Stimulated activated naive B cell treated with anti-CD40 and anti-IgM and Interleukin-4, amounts not matched to agents 10 μg/mL and 1 μg/mL and 100 μg/mL, for 72 hours (primary cell): ENCODE measurements at regions not wholly inside any gene's neighbourhood (a gene's known extent, or its start where the extent isn't known, plus 50 kb on each side); places are given as distances from the start of the nearest gene placed in this dataset.
"Not testable (repeated sequence)": the region's sequence is repeated elsewhere in the genome, so short reads cannot be mapped to it uniquely, and the experiment has no call there.

Experiments used
- ATAC-seq, 2 donors: fragments of 150-1000 bp; cut with Tn5 transposase; replicated peaks; 2 replicates each; pipeline ENCODE4 v1.10.0; 2021; ENCODE audit warnings: moderate library complexity in 1 of 2
- DNase-seq: peaks from one replicate; pipeline ENCODE4 v3.0.0; 2021
- H3K27ac Mint-ChIP-seq: one replicate; pipeline ENCODE4 v1.8.0; 2022; ENCODE audit warnings: mild to moderate bottlenecking, mixed read lengths
- H3K27me3 Mint-ChIP-seq, 2 donors: one replicate each; pipeline ENCODE4 v1.8.0; 2022; ENCODE audit warnings: mixed read lengths in 2 of 2
- H3K36me3 Mint-ChIP-seq, 2 donors: one replicate each; pipeline ENCODE4 v1.8.0; 2022; ENCODE audit warnings: mixed read lengths in 2 of 2, mild to moderate bottlenecking in 1 of 2
- H3K4me1 Mint-ChIP-seq, 2 donors: one replicate each; pipeline ENCODE4 v1.8.0; 2022; ENCODE audit warnings: mixed read lengths in 2 of 2, mild to moderate bottlenecking in 1 of 2
- H3K4me3 Mint-ChIP-seq, 2 donors: one replicate each; pipeline ENCODE4 v1.8.0; 2022; ENCODE audit warnings: mild to moderate bottlenecking in 2 of 2, mixed read lengths in 2 of 2, moderate library complexity in 1 of 2
- H3K9me3 Mint-ChIP-seq, 2 donors: one replicate each; pipeline ENCODE4 v1.8.0; 2022; ENCODE audit warnings: mixed read lengths in 2 of 2, mild to moderate bottlenecking in 1 of 2

DNA sequence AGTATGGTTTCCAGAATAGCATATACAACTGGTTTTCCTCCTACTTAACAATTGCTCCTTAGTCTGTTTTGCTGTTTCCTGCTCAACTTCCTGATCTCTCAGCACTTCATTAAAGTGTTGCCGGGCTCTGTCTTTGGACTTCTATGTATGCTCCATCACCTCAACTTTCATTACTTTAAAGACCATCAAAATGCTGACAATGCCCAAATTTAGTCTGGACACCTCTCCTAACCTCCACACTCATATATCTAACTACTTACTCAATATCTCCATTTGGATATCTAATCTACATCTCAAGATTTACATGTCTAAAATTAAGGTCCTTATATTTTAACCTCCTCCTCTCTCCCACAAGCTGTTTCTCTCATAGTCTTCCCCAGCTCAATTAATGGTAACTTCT is 54.4 kb upstream of the LGR5 start:
- Mint-ChIP-seq H3K36me3 (no peaks in the 10 kb centered on the region), H3K4me3 (no peak overlapping the region)
- no peak for ATAC-seq

DNA sequence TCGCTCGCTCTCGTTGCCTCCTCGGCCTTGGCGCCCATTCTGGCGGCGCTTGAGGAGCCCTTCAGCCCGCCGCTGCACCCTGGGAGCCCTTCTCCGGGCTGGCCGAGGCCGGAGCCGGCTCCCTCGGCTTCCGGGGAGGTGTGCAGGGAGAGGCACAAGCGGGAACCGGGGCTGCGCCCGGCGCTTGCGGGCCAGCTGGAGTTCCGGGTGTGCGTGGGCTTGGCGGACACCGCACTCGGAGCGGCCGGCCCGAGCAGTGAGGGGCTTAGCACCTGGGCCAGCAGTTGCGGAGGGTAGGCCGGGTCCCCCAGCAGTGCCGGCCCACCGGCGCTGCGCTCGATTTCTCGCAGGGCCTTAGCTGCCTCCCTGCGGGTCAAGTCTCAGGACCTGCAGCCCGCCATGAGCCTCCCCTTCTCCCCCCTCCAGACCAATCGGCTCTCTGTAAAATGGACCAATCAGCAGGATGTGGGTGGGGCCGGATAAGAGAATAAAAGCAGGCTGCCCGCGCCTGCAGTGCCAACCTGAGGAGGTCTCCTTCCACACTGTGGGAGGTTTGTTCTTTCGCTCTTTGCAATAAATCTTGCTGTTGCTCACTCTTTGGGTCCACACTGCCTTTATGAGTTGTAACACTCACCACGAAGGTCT is 62.8 kb upstream of the LGR5 start:
- not testable (repeated sequence) for DNase-seq, H3K27ac Mint-ChIP-seq, H3K4me3 Mint-ChIP-seq, H3K9me3 Mint-ChIP-seq, H3K4me1 Mint-ChIP-seq, H3K27me3 Mint-ChIP-seq, ATAC-seq, H3K36me3 Mint-ChIP-seq

More for the DNA sequence above, 54.4 kb upstream of the LGR5 start:
- DNase-seq, result no peak
- H3K27me3 Mint-ChIP-seq, result peaks cover 11 to 20% of the 10 kb centered on the region in 2 donors
- no peaks in the 10 kb centered on the region for H3K4me1 Mint-ChIP-seq
- H3K9me3 Mint-ChIP-seq, result no peaks in the 10 kb centered on the region
- H3K27ac Mint-ChIP-seq, result no peak overlapping the region

DNA sequence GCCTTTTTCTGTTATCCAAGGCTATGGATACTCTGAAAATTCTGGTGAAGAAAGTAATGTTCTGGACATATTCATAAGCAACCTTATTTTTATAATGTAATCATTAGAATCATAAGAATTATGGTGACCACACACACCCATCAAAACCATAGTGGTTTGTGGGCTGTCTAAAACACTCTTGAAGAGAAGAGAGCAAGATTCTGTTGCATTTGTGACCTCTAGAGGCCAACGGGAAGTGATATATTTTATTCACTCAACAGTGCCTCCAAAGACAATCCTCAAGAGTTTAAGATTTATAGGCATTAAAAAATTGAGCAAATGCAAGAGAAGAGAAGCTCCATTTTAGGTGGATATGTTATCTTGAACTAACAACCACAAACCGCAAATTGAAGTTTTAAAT is 68.5 kb upstream of the LGR5 start:
- Mint-ChIP-seq H3K36me3 (no peaks in the 10 kb centered on the region), H3K4me3 (no peak overlapping the region), H3K27ac (no peak overlapping the region), H3K4me1 (no peaks in the 10 kb centered on the region), H3K9me3 (no peaks in the 10 kb centered on the region), H3K27me3 (no peaks in the 10 kb centered on the region)
- ATAC-seq, result no peak
- no peak for DNase-seq

DNA sequence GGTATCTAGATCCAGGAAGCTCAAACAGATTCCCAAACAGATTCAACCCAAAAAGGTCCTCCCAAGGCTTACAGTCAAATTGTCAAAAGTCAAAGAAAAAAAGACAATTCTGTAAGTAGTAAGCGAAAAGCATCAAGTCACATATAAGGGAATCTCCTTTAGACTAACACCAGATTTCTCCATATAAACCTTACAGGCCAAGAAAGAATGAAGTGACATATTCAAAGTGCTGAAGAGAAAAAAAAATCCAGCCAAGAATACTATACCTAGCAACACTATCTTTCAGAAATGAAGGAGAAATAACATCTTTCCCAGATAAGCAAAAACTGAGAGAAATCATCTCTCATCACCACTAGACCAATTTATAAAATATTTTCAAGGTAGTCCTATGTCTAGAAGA is 79.6 kb upstream of the LGR5 start:
- H3K27ac Mint-ChIP-seq, result no peak overlapping the region
- no peak for ATAC-seq
- H3K27me3 Mint-ChIP-seq, result no peaks in the 10 kb centered on the region
- DNase-seq, result no peak
- no peak overlapping the region for H3K4me3 Mint-ChIP-seq
- peaks cover 0 to 3% of the 10 kb centered on the region in 2 donors for H3K36me3 Mint-ChIP-seq
- H3K4me1 Mint-ChIP-seq, result no peaks in the 10 kb centered on the region
- peaks cover 12 to 27% of the 10 kb centered on the region in 2 donors for H3K9me3 Mint-ChIP-seq

DNA sequence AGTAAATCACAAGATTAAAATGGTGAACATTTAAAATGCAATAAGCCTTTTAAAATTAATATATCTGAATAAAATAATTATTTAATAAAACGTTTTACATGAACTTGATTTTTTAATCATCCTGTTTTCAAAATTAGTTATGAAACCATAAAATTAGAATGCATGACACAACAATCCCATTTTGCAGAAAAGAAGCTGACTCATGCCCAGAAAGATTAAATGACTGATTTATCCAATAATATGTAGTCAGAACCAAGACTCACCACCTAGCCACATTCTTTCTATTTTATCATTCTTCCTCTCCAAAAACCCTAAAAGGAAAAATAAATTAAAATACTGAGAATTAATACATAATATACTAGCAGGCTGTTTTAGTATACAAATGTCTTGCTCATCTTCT is 83.0 kb upstream of the LGR5 start:
- Mint-ChIP-seq H3K4me3 (no peak overlapping the region), H3K27me3 (no peaks in the 10 kb centered on the region), H3K27ac (no peak overlapping the region), H3K36me3 (peaks cover 0 to 3% of the 10 kb centered on the region in 2 donors), H3K9me3 (peaks cover 12 to 16% of the 10 kb centered on the region in 2 donors), H3K4me1 (peaks cover 2 to 5% of the 10 kb centered on the region in 2 donors)
- no peak for DNase-seq
- no peak for ATAC-seq

DNA sequence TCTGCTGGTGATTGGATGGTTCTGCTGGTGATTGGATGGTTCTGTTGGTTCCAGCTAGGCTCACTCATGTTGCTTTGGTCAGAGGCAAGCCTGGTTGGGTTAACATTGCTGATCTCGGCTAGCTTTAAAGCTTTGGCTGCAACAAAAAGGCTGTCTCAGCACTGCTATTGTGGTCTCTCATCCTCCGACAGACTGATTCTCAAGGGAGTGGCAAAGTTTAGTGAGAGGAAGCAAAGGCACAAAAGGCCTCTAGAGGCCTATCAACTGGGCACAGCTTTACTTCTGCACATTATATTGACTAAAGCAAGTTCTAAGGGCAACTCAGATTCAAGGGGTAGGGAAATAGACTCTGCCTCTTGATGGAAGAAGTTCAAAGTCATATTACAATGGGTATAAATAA is 84.7 kb upstream of the LGR5 start:
- ATAC-seq (no peak), DNase-seq (no peak)
- H3K4me1 Mint-ChIP-seq, result peaks cover 2 to 5% of the 10 kb centered on the region in 2 donors
- H3K9me3 Mint-ChIP-seq, result peaks cover 7 to 8% of the 10 kb centered on the region in 2 donors
- H3K4me3 Mint-ChIP-seq, result no peak overlapping the region
- no peak overlapping the region for H3K27ac Mint-ChIP-seq
- H3K27me3 Mint-ChIP-seq, result no peaks in the 10 kb centered on the region
- peaks cover 0 to 3% of the 10 kb centered on the region in 2 donors for H3K36me3 Mint-ChIP-seq

DNA sequence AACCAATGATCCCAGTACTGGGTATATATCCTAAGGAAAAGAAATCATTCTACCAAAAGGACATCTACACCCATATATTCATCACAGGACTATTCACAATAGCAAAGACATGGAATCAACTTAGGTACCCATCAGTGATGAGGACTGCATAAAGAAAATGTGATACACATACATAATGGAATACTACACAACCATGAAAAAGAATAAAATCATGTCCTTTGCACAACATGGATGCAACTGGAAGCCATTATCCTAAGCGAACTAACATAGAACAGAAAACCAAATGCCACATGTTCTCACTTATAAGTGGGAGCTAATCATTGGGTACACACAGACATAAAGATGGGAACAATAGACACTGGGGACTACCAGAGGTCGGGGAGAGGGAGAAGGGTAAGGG is 86.0 kb upstream of the LGR5 start:
- H3K9me3 Mint-ChIP-seq, result peaks cover 0 to 4% of the 10 kb centered on the region in 2 donors
- ATAC-seq, result no peak
- no peaks in the 10 kb centered on the region for H3K36me3 Mint-ChIP-seq
- no peaks in the 10 kb centered on the region for H3K27me3 Mint-ChIP-seq
- H3K4me1 Mint-ChIP-seq, result peaks cover 2 to 5% of the 10 kb centered on the region in 2 donors
- no peak overlapping the region for H3K4me3 Mint-ChIP-seq
- DNase-seq, result no peak
- no peak overlapping the region for H3K27ac Mint-ChIP-seq

DNA sequence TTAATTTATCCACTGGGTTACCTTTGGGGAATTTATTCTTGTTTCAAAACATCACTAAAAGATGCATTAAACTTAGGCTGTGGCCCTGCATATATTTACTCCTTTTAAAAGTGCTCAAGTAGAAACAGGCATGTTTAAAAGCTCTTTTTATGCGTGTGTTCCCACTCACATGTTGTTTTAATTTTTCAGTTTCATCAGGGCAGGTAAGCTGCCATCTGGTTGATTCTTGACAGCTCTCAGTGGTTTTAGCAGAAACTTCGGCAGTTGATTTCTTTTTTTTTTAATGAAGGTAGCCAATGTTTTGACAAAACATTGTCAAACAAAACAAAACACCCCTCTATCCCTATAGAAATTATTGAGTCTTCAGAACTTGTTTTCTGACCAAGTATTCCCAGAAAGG is 89.6 kb upstream of the LGR5 start:
- H3K27ac Mint-ChIP-seq, result no peak overlapping the region
- H3K4me3 Mint-ChIP-seq, result no peak overlapping the region
- peaks cover 0 to 4% of the 10 kb centered on the region in 2 donors for H3K9me3 Mint-ChIP-seq
- no peak for DNase-seq
- H3K36me3 Mint-ChIP-seq, result no peaks in the 10 kb centered on the region
- ATAC-seq, result no peak
- H3K4me1 Mint-ChIP-seq, result peaks cover 2 to 4% of the 10 kb centered on the region in 2 donors
- H3K27me3 Mint-ChIP-seq, result no peaks in the 10 kb centered on the region

DNA sequence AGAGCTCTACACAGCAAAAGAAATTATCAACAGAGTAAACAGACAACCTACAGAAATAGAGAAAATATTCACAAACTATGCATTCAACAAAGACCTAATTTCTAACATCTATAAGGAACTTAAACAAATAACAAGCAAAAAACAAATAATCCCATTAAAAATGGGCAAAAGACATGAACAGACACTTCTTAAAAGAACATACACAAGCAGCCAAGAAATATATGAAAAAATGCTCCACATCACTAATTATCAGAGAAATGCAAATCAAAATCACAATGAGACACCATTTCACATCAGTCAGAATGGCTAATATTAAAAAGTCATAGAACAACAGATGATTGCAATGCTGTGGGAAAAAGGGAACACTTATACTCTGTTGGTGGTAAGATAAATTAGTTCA is 100.7 kb upstream of the LGR5 start:
- peaks cover 0 to 16% of the 10 kb centered on the region in 2 donors for H3K27me3 Mint-ChIP-seq
- H3K36me3 Mint-ChIP-seq, result no peaks in the 10 kb centered on the region
- ATAC-seq (no peak), DNase-seq (no peak)
- no peak overlapping the region for H3K4me3 Mint-ChIP-seq
- no peaks in the 10 kb centered on the region for H3K4me1 Mint-ChIP-seq
- H3K27ac Mint-ChIP-seq, result no peak overlapping the region
- H3K9me3 Mint-ChIP-seq, result peaks cover 11 to 15% of the 10 kb centered on the region in 2 donors

DNA sequence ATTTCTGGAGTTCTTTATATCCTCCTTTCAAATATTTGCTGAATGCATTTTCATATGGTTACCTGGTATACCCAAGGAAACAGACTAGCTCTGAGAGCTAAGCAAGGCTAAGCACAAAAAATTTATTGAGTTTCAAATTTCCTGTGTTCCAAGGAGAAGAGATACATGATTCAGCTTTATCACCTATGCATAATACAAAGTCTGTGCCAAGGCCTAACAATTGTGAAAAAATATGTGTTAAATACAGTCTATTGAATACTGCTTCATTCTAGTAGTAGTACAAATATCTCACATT is 103.7 kb upstream of the LGR5 start:
- H3K9me3 Mint-ChIP-seq, result peaks cover 9 to 13% of the 10 kb centered on the region in 2 donors
- H3K4me3 Mint-ChIP-seq, result no peak overlapping the region
- H3K4me1 Mint-ChIP-seq, result no peaks in the 10 kb centered on the region
- no peak for DNase-seq
- ATAC-seq, result no peak
- H3K27ac Mint-ChIP-seq, result no peak overlapping the region
- H3K27me3 Mint-ChIP-seq, result peaks cover 0 to 8% of the 10 kb centered on the region in 2 donors
- H3K36me3 Mint-ChIP-seq, result no peaks in the 10 kb centered on the region

DNA sequence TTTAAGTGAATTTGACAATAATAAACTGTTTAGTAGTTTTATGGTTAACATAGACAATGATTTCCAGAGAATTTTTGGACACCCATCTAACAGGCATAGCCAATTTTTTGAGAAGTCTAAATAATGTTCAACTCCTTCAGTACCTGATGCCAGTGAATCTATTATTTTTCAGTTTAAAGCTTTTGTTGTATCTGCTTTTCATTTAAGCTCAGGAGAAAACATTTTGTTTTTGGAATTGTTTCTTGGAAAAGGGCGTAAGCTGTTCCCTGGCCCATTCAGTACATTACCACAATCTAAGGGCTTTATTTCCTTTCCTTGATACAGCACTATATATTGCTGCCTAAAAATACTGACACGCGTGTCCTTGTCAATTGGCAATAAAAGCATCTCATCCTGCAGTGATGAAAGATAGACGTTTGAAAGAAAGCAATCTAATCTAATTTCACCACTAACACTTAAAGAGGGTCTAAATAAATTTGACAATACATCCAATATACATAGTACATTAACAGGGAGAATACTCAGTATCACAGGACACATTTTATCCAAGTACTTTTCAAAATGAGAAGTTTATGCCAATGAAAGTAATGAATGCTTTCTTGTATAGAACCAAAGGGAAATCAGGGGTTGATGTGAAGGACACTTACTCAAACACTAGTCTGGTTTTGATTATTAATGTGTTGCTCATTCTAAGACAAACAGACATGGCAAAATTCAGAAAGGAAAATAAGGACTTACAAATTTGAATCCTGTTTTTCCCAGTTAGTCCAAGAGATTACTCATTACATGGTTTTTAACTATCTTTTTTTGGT is 104.2 kb upstream of the LGR5 start:
- Mint-ChIP-seq H3K4me1 (no peaks in the 10 kb centered on the region), H3K4me3 (no peak overlapping the region)

DNA sequence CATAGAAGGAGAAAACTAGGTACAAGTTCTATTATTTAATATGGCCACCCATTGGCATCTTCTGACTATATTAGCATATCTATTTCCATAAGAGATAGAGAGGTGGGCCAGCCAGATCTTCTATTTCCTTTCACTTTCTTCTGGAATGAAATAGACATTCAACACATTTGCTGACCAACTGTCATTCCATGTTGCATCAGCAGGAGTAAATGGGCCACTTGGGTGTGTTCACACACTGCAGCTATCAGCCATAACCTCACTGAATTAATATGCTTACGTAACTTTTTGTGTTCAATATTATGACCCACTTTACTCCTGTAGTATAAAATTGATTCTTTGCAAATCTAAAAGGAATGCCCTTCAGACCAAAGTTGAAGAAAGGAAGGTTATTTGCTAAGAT is 106.2 kb upstream of the LGR5 start:
- peaks cover 0 to 6% of the 10 kb centered on the region in 2 donors for H3K9me3 Mint-ChIP-seq
- H3K27ac Mint-ChIP-seq, result no peak overlapping the region
- no peak for ATAC-seq

More for the DNA sequence above, 104.2 kb upstream of the LGR5 start:
- H3K9me3 Mint-ChIP-seq, result peaks cover 8 to 11% of the 10 kb centered on the region in 2 donors
- peaks cover 0 to 8% of the 10 kb centered on the region in 2 donors for H3K27me3 Mint-ChIP-seq
- ATAC-seq, result no peak
- H3K36me3 Mint-ChIP-seq, result no peaks in the 10 kb centered on the region
- DNase-seq, result no peak
- no peak overlapping the region for H3K27ac Mint-ChIP-seq

DNA sequence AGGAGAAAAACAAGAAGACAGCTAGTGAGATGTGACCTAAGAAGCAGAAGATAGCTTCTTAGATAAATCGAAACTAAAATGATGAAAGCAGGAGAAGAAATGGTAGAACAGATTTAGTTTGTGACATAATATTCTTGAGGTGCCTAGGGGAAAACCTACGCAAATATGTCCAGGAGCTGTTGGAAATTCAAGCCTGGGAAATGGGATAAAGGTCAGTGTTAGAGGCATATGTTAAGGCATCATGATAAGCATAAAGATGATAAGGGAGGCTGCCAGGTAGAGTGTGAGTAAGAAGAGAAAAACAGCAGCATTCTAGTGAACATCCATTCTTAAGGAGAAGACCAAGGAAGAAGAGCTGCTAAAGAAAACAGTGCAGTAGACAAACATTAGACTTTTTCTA is 109.6 kb upstream of the LGR5 start:
- peaks cover 0 to 5% of the 10 kb centered on the region in 2 donors for H3K9me3 Mint-ChIP-seq
- H3K27ac Mint-ChIP-seq, result no peak overlapping the region
- no peaks in the 10 kb centered on the region for H3K27me3 Mint-ChIP-seq
- H3K4me1 Mint-ChIP-seq, result no peaks in the 10 kb centered on the region
- DNase-seq, result no peak
- H3K36me3 Mint-ChIP-seq, result no peaks in the 10 kb centered on the region
- no peak overlapping the region for H3K4me3 Mint-ChIP-seq
- no peak for ATAC-seq

More for the DNA sequence above, 106.2 kb upstream of the LGR5 start:
- no peaks in the 10 kb centered on the region for H3K36me3 Mint-ChIP-seq
- no peaks in the 10 kb centered on the region for H3K4me1 Mint-ChIP-seq
- no peak for DNase-seq
- H3K4me3 Mint-ChIP-seq, result no peak overlapping the region
- H3K27me3 Mint-ChIP-seq, result peaks cover 0 to 8% of the 10 kb centered on the region in 2 donors

DNA sequence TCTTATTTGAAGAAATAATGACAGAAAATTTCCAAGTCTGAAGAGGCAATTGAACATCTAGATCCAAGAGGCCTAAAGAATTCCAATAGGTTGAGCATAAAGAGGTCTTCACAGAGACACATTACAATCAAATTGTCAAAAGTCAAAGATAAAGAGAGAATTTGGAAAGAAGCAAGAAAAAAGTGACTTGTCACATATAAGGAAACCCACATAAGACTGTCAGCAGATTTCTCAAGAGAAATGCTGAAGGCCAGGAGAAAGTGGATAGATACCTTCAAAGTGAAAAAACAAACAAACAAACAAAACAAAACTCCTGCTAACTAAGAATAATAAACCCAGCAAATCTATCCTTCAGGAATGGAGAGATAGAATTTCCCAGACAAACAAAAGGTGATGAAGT is 118.1 kb upstream of the LGR5 start:
- DNase-seq, result no peak
- Mint-ChIP-seq H3K4me3 (no peak overlapping the region), H3K27ac (no peak overlapping the region), H3K9me3 (peaks cover 20 to 30% of the 10 kb centered on the region in 2 donors), H3K4me1 (no peaks in the 10 kb centered on the region), H3K36me3 (peaks cover 0 to 5% of the 10 kb centered on the region in 2 donors), H3K27me3 (peaks cover 0 to 6% of the 10 kb centered on the region in 2 donors)
- ATAC-seq, result no peak

DNA sequence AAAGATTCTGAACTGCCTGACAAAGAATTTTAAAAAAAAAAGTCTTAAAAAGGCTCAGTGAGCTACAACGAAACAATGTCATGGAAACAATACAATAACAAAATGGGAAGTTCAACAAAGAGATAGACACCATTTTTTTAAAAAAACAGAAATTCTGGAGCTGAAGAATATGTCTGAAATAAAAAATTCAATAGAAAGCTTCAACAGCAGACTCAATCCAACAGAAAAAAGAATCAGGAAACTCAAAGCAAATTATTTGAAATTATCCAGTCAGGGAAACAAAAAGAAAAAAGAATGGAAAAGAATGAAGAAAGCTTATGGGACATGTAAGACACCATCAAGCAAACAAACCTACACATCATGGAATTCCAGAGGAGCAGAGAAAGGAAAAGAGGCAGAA is 118.5 kb upstream of the LGR5 start:
- peaks cover 0 to 6% of the 10 kb centered on the region in 2 donors for H3K27me3 Mint-ChIP-seq
- no peaks in the 10 kb centered on the region for H3K4me1 Mint-ChIP-seq
- DNase-seq (no peak), ATAC-seq (no peak)
- H3K36me3 Mint-ChIP-seq, result peaks cover 0 to 5% of the 10 kb centered on the region in 2 donors
- peaks cover 20 to 30% of the 10 kb centered on the region in 2 donors for H3K9me3 Mint-ChIP-seq
- no peak overlapping the region for H3K4me3 Mint-ChIP-seq
- H3K27ac Mint-ChIP-seq, result no peak overlapping the region
